Activated CD4-positive, alpha-beta T cell treated with anti-CD3 and anti-CD28 coated beads, Interleukin-2, amount 50 U/mL, for 24 hours (primary cell): ENCODE measurements at regions not wholly inside any gene's neighbourhood (a gene's known extent, or its start where the extent isn't known, plus 50 kb on each side); places are given as distances from the start of the nearest gene placed in this dataset.

Experiments
- DNase-seq, 2 donors: peaks; one replicate each; pipeline ENCODE4 v3.0.0-alpha.2; 2020; ENCODE audit warnings: low read depth in 1 of 2, low spot score in 1 of 2

DNA sequence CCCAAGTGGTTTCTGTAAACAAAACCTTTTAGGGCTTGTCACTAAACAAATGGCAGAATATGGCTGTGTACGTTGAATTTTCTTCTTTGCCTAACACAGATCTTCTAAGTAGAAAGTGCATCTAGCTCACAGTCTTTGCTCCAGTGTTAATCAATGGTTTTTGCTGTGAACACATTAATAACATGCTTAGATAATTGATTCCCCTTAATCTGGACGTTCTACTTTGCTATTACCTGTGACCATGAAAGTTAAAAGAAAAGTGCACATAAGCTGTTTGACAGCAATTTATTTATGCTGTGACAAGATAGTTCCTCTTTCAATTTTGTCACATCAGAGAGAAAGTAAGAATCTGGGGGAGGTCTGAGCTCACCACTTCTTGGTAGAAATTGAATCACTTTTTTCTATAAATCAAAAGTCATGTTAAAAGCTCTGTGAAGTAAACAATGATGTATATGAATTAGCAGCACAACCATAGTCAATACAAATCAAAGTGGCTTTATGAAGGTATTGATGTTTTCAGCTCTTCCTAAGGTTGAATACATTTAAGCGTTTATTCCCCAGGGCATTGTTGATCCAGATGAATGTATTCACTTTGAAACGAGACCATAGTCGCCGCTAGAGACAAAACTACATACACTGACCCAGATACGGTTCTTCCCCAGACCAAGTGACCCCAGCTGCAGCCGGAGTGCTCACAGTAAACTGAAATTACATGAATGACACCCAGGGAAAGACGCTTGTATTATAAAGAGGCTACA is 174.6 kb upstream of the ZNF608 start:
- no peak for DNase-seq

DNA sequence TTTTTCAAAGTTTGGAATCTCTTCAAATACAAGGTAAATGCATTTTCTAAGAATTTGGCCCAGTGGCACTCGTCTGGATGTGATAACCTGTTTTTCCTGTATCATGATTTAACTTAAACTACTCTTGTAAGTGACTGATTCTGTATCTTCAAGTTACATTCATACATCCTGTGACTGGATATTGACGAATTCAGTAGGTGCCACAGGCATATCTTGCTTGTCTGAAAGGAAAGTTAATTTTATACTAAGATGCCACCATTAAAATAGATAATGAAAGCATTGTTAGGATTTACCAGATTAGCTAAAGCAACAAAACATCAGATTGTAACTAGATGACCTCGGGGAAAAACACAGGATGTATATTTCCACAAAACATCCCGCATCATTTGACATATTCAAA is 175.3 kb upstream of the ZNF608 start:
- no peak for DNase-seq

DNA sequence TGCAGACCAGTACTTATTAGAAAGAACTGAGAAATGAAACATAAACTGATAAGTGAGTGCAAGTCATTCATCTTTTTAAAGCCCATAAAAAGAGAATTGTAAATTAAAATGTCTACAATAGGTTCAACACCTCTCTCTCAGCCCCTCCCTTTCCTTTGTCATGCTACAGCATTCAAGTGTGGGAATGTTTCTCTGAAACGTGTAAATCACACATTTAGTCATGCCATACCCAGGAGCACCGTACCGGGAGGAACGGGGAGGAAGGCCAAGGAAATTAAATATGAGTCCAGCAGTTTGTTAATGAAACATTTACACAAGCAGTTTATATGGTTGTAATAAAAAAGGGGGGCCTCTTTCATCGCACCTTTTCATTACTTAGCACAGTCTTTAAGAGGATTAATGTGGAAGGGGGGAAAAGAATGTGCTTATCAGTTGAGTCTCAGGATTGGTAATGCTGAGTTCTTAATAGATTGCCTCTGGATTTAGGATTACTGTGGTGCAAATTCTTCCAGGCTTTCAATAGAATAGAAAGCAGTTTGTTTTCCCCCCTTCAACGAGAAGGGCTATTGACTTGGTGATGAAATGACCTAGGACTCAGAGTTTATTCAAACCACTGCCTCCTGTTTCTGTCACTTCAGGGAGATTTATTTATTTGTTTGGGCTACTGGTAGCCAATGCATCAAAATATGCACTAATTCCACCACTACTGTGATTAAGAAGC is 176.0 kb upstream of the ZNF608 start:
- DNase-seq, result no peak

DNA sequence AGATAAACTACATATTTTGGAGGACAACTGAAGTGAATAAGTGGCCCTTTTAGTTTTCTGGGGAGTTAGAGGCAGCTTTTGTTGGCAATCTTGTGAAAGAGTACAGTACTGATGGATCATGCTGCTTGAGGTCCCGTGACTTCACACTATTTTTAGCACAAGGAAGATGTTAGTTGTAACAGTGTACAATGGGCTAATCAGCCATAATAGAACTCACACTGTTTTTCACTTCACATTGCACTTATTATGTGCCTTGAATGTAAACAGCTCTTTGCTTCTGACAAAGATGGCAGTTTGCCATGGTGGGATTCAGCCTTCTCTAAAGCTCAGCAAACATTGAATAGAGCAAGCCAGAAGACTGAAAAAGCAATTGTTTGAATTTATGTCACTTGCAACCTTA is 176.7 kb upstream of the ZNF608 start:
- no peak for DNase-seq

DNA sequence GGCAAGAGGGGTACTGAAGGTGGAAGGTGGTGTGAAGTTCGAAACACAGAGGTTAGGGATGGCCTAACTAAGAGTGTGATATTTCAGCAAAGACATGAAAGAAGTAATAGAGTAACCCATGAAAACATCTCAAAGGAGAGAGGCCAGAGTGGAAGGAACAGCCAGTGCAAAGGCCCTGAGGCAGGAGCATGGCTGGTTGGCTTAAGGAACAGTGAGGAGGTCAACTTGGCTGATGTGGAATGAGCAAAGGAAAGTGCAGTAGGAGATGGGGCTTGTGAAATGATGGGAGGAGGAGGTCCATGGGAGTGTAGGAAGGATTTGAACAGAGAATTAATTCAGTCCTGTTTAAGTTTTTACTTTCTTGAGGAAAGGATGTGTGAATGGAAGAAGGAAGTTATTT is 178.3 kb upstream of the ZNF608 start:
- DNase-seq, result no peak

DNA sequence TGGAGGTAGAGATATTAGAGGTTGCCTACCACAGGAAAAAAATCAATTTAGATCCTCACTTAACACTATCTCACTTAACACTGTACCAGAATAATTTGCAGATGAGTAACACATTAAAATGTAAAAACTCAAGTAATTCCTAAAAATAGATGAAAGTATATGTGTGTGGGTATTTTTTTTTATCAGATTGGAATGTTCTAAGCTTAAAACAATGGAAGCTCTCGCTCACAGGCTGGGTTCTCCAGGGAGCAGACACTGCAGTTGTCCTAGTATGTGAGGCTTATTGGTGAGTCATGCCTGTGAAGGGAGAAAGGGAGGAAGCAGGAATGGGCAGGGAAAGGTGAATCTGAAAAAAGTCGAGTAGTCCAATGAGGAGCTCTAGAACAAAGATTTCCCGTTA is 181.3 kb upstream of the ZNF608 start:
- DNase-seq, result no peak

DNA sequence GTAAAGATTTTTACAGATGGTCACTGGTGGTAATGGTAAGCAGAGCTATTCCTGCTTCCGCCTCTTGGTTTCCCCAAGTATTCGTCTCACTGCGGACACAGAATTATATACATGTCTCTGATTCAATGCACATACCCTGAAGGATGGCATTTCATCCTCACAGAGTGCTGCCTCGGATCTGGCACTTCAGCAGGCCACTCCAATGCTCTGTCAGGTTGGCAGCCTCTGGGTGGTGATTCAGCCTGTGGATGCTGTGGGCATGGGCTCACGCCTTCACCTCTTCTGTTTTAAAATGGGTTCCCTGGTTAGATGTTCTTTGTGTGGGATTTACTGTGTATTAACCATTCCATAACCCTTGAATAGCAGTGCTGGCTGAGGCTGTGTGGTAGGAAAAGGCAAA is 182.6 kb upstream of the ZNF608 start:
- no peak for DNase-seq

DNA sequence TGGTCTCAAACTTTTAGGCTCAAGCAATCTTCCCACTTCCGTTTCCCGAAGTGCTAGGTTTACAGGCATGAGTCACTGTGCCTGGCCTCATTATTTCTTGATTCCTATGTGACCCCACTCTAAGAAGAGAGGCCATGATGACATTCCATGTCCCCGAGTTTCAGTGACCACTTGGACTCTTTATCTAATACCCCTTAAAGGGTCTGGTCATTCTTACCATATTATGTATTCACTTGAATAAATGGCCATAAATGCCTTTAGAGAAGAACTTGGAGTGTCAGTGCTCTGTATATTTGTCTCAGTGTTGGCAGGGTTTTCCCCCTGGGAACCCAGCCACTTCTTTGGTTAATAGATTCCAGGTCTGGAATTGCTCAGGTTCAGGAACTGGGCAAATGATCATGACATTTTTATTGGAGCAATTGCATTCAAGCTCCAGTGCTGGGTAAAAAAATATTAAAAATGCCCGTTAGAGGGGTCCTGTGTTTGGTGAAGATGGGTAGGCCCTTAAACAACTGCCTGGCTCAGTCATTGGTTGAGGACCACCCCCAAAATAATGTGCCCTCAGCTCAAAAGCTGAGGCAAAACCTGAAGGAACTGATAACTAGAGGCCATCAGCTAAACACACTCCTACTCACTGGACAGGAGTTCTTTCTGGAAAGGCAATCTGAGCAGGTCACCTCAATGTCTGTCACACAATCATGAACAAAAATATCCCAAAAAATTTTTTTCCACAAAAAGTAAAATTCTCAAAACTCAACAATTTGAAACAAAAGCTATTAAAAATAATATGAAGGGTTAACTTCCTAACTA is 186.6 kb upstream of the ZNF608 start:
- DNase-seq, result no peak

DNA sequence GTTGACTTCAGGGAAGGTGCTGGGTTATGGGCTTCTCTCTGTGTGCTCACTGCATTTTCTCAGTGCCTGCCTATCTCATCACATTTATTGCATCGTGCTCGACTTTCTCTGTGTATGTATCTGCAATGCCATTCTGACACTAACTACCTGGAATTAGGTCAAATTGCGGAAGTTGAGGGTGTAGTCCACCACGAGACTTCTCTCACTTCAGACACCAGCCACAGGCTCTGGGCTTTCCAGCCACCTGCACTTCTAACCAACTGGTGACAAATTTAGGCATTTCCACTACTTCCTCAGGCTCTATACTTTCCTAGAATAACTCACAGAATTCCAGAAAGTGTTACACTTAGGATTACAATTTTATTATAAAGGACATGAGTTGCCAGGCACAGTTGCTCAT is 188.6 kb upstream of the ZNF608 start:
- peak in 1 of 2 donors; percentile 0 for DNase-seq

DNA sequence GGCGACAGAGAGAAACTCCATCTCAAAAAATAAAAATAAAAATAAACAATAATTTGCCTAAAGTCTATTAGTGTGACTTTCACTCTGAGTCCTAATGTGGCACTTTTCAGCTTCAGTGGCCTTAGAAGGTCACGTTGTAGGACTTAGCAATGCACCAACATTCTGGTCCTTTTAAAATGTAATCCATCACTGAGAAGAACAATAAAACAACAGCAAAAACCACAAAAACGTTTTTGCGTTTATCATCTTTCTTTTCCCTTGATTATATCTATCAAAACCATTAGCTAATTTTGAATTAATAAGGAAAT is 190.1 kb upstream of the ZNF608 start:
- DNase-seq, result no peak

DNA sequence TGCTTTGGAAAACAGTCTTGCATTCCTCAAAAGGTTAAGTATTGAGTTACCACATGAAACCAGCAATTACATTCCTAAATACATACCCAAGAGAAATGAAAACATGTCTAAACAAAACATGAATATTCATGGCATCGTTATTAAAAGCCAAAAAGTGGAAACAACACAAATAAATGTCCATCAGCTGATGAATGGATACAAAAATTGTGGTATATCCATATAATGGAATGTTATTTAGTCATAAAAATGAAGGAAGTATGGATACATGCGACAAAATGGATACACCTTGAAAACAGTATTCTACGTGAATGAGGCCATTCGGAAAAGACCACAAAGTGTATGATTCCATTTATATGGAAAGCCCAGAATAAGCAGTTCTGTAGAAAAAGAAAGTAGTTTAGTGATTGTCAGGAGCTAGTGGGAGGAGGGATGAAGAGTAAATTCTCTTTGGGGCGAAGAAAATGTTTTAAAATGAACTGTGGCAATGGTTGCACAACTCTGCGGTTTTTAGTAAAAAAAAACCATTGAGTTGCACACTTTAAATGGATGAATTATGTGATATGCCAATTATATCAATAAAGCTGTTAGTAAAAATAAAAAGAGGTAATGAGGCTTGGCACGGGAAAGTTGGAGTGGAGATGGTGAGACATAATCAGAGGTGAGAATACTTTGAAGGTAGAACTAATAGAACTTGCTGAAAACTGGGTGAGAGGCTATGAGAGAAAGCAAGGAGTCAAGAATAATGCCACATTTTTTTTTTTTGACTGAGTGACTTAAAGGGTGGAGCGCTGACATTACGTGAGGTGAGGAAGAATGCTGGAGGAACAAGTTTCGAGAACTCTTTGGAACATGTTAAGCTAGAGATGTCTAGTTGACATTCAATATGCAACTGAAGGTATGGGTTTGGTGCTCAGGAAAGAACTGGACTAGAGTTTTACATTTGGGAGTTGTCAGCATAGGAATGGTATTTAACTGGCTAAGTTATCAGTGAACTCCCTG is 194.9 kb upstream of the ZNF608 start:
- DNase-seq, result no peak

DNA sequence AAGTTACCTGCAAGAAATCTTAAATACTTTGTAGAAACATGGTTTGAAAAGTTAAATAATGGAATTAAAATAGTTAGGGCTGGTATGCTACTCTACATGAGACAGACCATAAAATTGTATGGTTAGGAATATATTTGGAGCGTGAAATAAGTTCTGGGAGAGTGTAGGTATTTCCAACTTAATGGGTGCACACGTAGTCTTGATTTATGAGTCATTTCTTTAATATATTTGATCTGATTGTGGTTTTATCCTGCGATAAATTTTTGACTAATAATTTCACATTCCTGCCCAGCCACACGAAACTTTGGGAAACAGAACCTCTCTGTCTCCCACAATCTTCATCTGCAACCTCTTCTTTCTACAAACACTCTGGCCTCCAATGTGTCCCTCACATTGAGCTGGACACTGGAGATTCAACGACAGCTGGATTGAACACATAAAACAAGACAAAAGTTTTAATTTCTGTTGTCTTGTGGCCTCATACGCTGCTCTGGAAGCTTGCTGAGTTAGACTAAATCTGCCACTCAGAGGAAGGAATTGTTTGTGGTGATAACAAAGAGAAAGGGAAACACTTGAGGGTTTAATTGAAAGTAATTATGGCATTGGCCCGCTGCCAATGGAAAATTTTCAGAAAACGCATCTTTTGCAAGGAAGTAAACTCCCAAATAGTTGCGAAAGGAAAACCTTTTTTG is 201.8 kb upstream of the ZNF608 start:
- no peak for DNase-seq

DNA sequence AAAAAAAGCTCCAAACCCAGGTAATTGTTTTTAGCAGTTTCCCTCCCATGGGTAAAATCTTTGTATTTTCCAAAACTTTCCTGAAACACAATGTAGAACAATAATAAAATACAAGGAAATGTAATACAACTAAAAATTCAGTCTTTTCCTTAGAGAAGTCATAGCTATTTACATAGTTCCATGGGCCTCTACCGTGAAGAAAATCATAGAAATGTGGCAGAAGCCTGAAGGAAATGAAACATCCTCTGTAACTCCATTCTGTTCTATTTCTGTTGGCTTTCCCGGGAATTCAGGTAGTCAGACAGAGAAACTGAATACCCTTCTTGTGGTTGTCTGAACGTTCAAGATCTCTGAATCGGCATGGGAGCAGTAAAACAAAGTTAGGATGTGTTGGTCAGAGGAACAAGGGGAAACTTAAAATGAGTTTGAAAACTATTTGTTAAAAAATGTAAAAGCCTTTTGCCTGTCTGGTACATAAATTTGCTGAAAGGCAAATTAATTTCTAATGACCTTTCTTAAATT is 202.4 kb upstream of the ZNF608 start:
- DNase-seq, result no peak

DNA sequence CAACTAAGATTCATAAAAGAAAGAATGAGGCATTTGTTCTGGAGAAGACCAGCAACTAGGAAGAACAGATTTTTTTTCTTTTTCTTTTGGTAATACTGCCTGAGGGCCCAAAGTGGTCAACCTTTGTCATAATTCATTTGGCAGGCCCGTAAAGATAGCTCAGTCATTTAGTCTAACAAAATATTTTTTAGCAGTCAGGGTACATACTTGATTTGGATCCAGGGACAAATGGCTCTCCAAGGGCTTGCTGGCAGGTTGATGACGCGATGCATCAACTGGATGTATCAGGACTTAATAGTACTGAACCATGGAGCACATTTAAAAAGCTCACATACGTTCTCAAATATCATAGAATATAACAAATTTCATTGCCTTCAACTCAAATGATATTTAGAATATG is 203.4 kb upstream of the ZNF608 start:
- DNase-seq, result no peak

DNA sequence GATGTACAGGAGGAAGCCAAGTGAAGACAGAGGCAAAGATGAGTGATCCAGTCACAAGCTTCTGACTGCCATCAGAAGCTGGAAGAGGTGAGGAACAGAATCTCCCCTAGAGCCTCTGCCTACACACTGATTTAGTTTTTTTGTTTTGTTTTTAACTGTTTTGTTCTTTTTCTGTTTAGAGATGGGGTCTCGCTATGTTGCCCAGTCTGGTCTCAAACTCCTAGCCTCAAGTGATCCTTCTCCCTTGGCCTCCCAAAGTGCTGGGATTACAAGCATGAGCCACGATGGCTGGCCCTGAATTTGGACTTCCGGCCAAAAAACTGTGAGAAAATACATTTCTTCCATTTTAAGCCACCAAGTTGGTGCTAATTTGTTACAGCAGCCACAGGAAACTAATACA is 204.7 kb upstream of the ZNF608 start:
- DNase-seq, result no peak

DNA sequence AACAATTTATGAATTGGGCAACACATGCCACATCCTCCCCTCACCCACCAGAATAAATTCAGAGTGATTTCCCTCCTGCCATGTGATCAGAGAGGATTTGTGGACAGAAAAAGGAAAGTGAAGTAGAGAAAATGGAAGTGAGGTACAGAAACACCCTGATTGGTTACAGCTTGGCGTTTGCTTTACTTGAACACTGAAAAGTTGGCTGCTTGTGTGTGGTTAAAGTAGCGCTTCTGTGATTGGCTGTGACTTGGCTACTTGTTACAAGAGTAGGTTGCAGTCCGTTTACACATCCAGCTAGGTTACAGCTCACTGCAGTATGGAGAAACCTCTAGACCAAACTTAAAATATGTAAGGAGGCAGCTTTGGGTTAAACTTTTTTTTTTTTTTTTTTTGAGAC is 205.2 kb upstream of the ZNF608 start:
- DNase-seq, result no peak

DNA sequence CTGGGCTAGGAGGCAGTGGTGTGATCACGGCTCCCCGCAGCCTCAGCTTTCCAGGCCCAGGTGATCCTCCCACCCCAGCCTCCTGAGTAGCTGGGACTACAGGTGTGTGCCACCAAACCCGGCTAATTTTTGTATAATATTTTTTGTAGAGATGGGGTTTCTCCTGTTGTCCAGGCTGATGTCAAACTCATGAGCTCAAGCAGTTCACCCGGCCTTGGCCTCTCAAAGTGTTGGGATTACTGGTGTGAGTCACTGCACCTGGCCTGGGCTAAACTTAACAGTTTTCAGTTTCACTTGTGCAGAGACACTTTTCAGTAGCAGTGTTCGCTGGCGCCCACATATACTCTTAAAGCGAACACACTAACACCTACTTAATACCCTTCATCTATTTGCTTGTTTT is 205.6 kb upstream of the ZNF608 start:
- DNase-seq, result no peak

DNA sequence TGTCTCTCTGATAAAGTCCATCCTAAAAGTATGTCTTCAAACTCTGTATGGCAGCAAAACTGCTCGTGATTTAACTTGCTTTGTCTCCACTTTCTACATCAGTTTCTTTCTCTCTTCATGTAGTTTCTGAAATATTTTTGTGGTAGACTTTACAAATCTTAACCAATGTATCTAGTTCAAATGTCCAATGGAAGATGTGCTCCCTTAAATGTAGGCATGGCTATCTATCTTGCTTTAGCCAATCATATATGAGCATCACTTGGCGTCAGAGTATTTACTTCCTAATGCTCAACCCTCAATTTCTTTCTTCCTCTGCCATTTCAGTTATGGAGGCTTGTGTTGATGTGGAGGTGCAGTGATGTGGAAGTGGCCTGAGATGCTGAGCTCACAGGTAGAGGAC is 206.1 kb upstream of the ZNF608 start:
- no peak for DNase-seq

DNA sequence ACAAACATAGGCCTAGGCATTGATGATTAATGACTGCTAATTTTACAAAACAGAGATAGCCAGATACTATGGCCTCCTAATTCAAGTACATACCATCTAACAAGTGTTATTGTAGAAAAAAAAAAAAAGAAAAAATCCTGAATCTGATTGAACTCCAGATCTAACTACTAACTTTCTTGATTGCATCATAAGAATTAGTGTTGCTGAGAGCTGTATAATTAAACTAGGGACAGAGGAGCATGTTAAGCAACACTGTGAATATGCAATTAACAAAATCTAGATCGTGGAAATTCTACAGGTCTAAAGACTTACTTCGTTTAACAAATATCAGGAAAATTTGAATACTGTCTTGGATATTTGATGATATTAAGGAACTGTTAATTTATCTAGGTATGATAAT is 208.3 kb upstream of the ZNF608 start:
- no peak for DNase-seq

DNA sequence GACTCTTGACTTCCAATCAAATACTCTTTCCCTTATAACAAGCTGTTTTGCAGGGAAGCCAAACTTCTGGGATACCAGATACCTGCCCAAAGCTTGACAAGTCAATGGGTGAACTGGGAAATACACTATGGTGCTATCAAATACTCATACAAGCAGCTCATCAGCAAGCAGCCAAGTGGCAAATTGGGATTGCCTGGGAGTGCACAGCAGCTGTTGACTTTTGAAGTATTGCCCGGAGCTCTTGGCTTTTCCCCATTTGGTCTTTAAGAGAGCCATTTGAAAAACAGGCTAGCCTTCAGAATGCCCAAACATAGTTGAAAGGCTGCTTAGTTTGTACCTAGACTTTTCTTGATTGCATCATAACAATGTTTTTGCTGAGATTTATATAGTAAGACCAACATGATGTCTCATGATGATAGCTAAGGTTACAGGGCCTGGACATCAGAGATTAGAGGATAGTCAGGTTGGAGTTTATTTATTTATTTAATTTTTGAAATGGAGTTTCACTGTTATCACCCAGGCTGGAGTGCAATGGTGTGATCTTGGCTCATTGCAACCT is 210.1 kb upstream of the ZNF608 start:
- no peak for DNase-seq
